ENCODE measurements at regions not wholly inside any gene's neighbourhood (a gene's known extent, or its start where the extent isn't known, plus 50 kb on each side); places are given as distances from the start of the nearest gene placed in this dataset.
"Not testable (repeated sequence)": the region's sequence is repeated elsewhere in the genome, so short reads cannot be mapped to it uniquely, and the experiment has no call there.

DNA sequence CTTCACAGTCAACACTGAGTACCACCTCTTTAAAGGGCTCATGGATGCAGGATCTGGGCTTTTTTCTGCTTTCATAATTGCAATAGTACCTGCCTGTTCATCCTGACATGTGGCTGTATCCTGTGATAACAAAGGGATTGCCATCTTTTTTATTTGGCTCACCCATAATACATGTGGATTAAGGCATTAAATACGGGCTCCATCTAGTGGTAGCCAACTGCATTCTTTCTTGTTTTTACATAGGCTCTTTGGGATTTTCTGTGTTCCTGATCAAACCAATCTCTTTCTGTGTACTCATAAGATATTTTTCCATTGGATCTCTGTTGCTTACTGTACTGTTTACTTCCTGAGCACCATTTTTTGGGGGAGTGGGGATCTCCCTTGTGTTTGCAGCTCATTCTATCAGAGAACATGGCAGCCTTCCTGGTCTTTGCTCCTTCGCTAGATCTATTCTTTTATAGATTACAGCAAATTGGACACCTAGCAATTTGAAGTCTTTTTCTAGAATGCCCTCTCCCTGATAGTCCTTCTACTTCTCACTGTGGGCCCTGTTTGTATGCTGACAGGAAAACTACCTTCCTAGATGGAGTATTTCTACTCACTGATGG lies 723.4 kb upstream of the MDGA2 start:
- no peak for DNase-seq (ENCODE audit: low read depth)

DNA sequence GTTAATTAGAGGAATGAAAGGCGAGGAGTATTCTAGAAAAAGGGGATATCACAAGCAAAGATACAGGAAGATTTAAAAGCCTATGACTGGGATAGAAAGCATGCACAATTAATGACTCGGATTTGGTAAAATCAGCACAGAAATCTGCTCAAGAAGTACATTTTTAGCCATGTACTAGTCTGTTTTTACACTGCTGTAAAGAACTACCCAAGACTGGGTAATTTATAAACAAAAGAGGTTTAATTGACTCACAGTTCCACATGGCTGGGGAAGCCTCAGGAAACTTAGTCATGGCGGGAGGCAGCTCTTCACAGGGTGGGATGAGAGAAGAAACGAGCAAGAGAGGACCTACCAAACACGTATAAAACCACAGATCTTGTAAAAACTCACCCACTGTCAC lies 716.3 kb upstream of the MDGA2 start:
- no peak for DNase-seq (ENCODE audit: low read depth)

DNA sequence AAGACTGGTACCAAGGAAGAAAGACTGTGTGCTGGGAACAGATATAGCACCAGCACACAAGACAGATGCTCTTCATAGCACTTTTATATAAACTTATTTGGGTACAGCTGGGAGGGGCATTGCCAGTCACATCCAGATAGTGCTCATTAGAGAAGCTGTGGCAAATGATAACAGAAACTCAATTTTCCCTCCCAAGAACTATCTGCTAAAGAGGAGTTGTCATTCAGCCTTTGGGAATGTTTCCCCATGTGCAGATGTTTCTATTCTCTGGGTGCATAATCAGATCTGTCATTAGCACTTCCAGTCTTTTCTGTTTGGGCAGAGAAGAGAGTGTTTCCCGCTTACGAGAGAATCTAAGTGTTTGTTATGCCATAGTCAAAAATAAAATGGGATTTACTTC lies 714.9 kb upstream of the MDGA2 start:
- DNase-seq (ENCODE audit: low read depth): no peak

DNA sequence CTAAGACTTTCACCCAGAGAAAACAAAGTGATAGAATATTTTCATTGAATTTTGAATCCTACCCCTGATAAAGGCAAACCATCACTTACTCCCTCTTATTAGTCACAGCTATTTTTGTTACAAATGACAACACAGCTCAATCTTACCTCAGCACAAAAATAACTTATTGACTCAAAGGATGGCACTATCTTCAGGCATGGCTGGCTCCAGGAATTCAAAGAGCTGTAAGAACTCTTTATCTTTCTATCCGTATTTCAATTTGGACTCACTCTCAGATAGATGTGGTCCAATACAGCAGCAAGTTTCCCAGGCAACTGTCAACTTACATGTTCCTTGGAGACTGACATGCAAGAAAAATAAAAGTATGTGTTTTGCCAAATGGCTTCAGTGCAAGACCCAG lies 709.4 kb upstream of the MDGA2 start:
- no peak for DNase-seq (ENCODE audit: low read depth)

DNA sequence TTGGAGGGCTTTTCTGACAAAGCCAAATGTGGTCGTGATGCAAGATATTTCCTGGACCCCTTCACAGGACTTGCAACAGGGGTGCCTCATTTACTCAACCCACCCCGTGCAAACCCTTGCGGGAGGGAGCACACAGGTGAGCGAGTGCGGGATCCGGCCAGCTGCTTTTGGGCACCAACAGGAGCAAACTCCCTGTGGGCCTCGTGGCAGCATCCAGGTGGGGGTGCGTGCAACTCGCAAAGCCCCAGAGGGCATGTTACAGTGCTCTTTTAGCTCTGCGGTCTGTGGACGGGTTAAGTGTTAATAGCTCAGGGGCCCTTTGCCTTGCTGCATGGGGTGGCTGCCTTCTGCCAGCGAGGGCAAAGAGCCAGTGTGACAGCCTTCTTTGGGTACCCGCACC lies 707.6 kb upstream of the MDGA2 start:
- no peak for DNase-seq (ENCODE audit: low read depth)

DNA sequence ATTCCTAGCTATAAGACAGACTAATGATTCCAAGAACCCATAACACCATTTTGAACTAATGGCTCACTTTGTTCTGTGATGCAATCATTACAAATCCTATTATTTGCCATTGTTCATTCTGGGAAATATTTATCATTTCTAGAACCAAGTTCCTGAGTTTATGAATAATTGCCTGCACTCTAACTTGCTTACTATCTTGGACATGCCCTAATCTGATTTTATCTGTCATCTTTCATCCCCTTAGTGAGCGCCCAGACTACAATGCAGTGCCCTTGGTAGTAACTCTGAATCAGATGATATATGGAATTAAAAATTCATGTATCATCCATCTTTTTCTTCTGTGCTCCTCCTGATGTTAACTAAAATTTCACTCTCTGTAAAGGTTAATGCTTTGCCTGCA lies 703.1 kb upstream of the MDGA2 start:
- DNase-seq (ENCODE audit: low read depth): no peak

DNA sequence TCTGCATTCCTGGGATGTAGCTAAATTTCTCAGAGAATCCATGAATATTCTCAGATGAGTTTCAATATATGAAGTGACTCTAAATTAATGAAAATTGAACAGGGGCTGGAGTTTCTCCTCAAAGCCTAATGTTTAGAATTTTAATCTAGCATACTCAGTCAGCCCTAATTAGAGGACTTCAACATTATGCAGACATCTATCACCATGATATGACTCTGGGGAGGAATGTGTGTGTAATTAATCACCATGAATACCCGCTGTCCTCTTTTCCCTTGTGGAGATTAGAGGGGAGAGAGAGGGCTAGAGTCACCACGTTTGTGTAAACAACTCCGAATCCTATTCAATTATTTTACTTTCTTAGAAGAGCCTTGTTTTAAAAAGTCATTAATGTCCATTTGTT lies 698.6 kb upstream of the MDGA2 start:
- no peak for DNase-seq (ENCODE audit: low read depth)

DNA sequence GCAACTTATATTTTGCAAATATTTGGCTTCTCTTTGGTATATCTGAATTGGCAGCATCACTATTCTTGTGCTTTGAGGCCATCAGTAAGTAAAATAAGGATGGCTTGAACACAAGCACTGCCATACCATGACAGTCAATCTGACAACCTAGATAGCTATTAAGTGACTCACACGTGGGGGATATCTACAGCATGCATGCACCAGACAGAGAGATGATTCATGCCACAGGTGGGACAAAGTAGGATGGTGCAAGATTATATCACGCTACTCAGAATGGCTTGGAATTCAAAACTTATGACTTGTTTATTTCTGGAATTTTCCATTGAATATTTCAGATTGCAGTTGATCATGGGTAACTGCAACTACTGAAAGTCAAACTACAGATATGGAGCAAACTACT lies 675.6 kb upstream of the MDGA2 start:
- DNase-seq (ENCODE audit: low read depth): no peak

DNA sequence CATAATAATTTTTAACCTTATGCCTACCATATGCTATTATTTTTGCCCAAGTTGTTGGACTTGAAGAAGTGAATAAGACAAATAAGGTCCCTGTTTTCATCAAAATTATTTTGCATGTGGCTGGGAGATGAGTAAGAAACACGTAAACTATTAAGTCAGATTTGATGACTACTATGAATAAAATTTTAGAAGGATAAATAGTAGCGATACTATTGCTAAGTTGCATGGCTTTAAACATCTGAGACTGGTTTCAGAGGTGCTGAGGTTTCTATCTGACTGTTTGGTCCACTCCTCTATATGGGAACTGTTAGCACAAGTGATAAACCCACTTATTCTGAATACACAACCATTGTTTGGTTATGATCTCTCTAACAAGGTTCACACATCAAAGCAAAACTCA lies 674.3 kb upstream of the MDGA2 start:
- DNase-seq (ENCODE audit: low read depth): no peak

DNA sequence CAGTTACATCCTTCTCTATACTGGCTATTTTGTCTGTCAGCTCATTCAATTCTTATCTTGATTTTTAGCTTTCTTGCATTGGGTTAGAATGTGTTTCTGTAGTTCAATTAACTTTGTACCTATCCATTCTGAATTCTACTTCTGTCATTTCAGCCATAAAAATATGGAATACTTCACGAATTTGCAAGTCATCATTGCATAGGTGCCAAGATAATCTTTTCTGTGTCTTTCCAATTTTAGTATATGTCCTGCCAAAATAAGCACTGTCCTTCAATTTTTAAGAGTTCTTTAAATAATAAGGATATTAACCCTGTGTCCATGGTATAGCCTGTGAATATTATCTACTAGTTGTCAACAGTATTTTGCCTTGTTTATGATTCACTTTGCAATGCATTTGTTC lies 665.7 kb upstream of the MDGA2 start:
- DNase-seq (ENCODE audit: low read depth): no peak

DNA sequence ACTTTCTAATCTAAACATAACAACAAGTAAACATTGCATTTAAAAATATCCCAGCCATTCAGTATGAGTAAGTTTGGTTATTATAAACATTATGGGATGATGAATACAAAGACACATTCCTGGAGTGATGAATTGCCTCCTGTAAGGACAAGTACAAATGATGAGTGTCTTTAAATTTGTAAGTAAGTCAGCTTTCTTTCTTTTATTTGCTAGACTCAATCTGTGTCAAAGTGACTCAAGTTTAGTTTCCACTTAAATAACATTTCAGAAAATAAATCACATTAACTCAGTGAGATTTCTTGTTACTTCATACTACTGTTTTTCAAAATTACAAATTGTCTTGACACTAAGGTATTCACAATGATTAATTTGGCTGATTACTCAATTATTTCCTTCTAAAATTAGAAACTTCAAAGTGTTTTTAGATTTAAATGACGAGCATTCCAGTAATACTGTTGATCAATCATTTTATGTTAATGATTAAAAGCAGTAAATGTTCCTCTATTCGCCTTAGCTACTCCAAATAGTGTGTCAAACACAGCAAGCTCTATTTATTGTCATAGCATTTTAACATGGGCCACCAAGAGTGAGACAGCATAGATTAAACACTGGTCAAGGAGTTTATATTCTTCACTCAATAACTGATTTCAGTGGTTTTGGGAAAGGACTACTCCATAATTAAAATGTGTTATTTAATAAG lies 658.0 kb upstream of the MDGA2 start:
- no peak for DNase-seq (ENCODE audit: low read depth)

DNA sequence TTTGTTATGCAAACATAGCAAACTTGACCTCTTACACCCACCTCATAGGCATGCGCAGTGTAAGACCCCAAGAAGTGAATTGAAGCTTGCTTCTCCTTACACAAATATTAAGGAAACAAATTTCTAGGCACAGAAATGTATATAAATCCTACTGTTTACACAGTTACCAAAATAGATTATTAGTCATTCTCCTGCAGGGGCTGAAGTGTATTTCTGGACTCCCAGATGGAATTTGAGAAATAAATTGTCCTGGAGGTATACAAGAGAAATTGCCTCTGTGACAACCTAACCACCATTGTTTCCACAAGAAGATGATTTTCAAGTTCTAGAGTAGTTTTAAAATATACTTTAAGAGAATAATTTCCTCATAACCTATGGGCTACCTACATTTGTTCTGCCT lies 656.0 kb upstream of the MDGA2 start:
- no peak for DNase-seq (ENCODE audit: low read depth)

DNA sequence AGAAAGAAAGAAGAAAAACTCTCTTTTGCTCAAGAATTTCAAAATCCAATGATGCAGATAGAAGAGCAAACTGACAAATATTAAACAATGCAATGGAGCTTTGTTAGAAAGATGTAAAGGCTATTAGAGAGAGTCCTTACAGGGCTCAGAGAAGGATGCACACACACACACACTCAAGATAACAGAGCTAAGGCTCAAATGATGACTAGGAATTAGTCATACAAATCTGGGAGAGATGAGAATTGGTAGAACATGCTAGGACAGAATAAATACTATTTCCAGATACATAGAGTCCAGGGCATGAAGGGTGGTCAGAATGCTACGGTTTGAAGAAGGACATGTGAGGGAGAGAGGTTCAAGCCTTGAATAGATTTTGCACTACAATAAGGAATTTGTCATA lies 650.1 kb upstream of the MDGA2 start:
- DNase-seq (ENCODE audit: low read depth): no peak

DNA sequence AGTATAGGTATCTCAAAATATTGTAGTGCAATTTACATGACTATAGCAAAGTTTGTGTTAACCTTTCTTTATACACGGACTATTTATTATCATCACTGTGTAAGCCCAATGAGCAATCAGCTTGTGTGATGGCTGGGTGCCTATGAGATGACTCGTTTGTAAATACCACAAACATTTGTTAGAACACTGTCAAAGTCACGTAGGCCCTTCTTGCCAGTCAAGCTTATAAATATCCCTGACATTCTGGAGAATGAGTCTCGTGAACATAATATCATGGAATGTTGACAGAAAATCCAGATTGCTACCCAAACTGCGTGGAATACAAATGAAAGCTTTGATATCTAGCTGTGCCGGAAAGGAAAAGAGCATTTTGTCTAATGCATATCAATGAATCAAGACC lies 648.3 kb upstream of the MDGA2 start:
- no peak for DNase-seq (ENCODE audit: low read depth)

DNA sequence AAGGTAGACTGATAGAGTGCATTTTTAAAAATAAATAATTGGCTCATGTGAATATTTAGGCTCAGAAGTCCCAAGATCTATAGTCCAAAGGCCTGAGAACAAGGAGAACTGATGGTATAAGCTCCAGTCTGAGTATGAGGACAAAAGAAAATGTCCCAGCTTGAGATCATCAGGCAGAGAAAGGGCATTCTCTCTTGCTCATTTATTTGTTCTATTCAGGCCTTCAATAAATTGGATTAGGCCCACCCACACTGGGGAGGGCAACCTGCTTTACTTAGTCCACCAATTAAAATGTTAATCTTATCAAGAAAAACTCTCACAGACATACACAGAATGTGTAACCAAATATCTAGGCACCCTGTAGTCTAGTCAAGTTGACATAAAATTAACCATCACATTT lies 644.4 kb upstream of the MDGA2 start:
- no peak for DNase-seq (ENCODE audit: low read depth)

DNA sequence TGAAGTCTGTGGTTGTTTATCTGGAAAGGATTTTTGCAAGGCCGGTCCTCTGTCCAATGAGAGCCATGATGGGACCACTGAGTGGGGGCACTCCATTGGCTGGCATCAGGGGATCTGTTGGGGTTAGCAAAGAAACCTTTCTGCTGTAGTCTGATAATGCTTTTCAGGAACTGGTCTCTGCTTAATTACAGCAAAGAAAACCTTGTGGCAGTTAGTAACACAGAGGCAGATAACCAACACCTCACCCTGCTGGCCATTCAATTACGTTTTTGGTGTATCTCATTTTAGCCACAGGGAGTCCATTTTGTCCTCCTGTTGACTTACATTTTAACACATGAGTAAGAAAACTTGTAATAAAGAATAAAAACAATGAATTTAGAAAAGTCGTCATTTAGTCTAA lies 629.3 kb upstream of the MDGA2 start:
- DNase-seq (ENCODE audit: low read depth): no peak

DNA sequence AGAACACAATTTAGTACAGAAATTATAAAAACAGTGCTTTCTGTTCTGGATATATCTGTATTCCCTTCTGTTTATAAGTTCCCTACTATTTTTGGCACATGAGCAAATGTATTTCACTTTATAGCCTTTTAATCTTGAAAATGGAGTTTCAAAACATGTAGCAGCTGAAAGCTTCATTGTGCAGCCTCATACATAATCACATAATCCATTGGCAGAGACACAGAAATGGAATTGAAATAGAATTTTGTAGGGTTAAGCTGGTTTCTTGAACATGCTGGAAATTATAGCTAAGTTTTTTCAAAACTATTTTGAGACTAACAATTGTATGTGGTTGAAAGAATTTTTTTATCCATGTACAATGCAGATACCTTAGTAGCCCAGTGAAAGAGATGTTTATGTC lies 614.3 kb upstream of the MDGA2 start:
- no peak for DNase-seq (ENCODE audit: low read depth)

DNA sequence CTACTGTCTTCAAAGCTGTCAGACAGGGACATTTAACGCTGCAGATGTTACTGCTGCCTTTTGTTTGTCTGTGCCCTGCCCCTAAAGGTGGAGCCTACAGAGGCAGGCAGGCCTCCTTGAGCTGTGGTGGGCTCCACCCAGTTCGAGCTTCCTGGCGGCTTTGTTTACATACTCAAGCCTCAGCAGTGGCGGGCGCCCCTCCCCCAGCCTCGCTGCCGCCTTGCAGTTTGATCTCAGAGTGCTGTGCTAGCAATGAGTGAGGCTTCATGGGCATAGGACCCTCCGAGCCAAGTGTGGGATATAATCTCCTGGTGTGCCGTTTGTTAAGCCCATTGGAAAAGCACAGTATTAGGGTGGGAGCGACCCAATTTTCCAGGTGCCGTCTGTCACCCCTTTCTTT lies 609.8 kb upstream of the MDGA2 start:
- DNase-seq (ENCODE audit: low read depth): not testable (repeated sequence)

DNA sequence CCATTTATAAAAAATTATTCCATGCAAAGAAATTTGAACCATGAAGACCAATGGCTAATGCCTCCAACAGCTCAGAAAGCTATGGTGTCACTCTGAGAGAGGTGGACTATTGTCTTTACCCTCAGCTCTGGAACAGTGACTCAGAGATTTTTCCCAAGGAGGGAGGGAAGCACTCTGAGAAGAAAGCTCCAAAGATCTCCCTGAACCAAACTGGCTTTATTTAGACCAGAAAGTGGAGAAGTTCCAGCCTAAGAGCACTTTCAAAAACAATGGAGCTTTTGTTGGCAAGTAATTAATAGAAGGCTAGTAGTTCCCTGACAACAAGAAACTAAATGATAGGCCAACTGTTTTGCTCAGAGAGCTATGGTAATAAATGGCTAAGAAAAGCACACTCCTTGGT lies 599.9 kb upstream of the MDGA2 start:
- DNase-seq (ENCODE audit: low read depth): no peak

DNA sequence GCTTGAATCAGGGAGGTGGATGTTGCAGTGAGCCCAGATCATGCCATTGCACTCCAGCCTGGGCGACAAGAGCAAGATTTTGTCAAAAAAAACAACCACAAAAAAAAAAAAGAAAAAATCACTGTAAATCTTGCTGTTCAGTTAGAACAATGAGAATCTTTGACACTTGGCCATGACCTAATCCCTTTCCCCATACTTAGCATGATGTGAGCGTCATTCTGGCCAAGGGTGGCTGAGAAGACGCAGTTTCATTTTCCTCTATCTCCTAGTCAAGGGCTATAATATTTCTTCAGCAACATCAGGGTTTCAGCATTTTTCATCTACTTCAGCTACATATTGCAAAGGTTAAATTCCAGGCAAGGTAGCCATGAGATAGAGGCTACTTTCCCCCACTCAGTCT lies 599.4 kb upstream of the MDGA2 start:
- DNase-seq (ENCODE audit: low read depth): no peak

DNA sequence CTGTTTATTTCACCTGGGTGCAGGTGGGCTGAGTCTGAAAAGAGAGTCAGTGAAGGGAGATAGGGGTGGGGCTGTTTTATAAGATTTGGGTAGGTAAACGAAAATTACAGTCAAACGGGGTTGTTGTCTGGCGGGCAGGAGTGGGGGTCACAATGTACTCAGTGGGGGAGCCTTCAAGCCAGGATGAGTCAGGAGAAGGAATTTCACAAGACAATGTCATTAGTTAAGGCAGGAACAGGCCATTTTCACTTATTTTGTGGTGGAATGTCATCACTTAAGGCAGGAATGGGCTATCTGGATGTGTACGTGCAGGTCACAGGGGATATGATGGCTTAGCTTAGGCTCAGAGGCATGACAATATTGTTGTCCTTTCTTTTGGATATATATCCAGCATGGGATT lies 592.5 kb upstream of the MDGA2 start:
- DNase-seq (ENCODE audit: low read depth): not testable (repeated sequence)

DNA sequence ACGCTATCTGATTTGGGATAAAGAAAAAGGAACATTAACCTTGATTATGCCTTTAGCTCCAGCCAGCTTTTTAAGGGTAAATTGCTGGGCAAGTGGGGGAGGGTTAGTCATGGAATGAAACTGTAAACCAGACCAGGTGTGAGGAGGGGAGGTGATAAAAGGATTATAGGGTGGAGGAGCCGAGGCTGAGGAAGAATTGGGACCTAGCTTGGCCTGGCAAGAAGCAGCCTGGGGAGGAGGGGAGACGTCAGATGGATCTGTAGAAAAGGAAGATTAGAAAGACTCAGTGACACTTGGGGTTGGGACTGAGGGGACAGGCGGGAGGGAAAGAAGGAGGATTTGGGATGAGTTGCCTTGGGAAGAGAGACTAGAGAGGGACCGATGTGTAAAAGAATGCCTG lies 590.8 kb upstream of the MDGA2 start:
- not testable (repeated sequence) for DNase-seq (ENCODE audit: low read depth)

DNA sequence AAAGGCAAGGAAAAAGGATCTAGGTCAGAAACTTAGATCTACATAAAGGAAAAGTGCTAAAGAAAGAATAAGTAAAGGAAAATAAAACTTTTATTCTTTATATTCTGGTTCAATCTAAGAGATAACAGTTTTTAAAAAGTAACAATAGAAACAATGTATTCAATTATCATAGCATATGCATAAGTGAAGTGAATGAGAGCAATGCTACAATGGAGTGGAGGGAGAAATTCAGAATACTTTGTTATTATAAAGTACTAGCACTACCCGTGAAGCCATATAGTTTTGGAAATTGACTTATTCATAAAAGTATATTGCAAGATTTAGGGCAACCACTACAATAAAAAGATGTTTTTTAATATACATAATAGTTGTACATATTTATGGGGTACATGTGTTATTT lies 586.0 kb upstream of the MDGA2 start:
- DNase-seq (ENCODE audit: low read depth): no peak
